ENCODE measurements at regions not wholly inside any gene's neighbourhood (a gene's known extent, or its start where the extent isn't known, plus 50 kb on each side); places are given as distances from the start of the nearest gene placed in this dataset.
A peak's percentile ranks its signal among the peaks of the same experiment; 100 is the strongest.

GRCh38 chr6:168133687-168134559 is 54.9 kb upstream of the FRMD1 start:
- DNase-seq (ENCODE audit: low read depth): no peak

GRCh38 chr6:168133168-168133561 is 54.2 kb upstream of the FRMD1 start:
- DNase-seq (ENCODE audit: low read depth): peak; percentile 24

GRCh38 chr6:168132531-168133167 is 53.6 kb upstream of the FRMD1 start:
- DNase-seq (ENCODE audit: low read depth): peak; percentile 52

- DNase-seq (ENCODE audit: low read depth): no peak
These were observed 52.7 kb upstream of the FRMD1 start for GRCh38 chr6:168131464-168132415.

- DNase-seq (ENCODE audit: low read depth): no peak
These were observed 51.8 kb upstream of the FRMD1 start for GRCh38 chr6:168130697-168131371.

GRCh38 chr6:168130168-168130696 is 51.2 kb upstream of the FRMD1 start:
- DNase-seq (ENCODE audit: low read depth): no peak

GRCh38 chr6:168129292-168130167 is 50.5 kb upstream of the FRMD1 start:
- DNase-seq (ENCODE audit: low read depth): no peak

- DNase-seq (ENCODE audit: low read depth): no peak
These were observed 49.7 kb upstream of the FRMD1 start for GRCh38 chr6:168128631-168129291.

All from fibroblast of gingiva (primary cell).